HEK293T (cell line): ENCODE measurements at regions not wholly inside any gene's neighbourhood (a gene's known extent, or its start where the extent isn't known, plus 50 kb on each side); places are given as distances from the start of the nearest gene placed in this dataset.

Source experiments
- CTBP1 ChIP-seq: fragments of 450-650 bp; IDR thresholded peaks from 2 replicates; pipeline ENCODE4 v1.6.1; 2016; ENCODE audit warnings: borderline replicate concordance
- HDGF ChIP-seq: fragments of 450-650 bp; IDR thresholded peaks from 2 replicates; pipeline ENCODE4 v1.6.1; 2017; ENCODE audit warnings: antibody characterized with exemption, borderline replicate concordance

DNA sequence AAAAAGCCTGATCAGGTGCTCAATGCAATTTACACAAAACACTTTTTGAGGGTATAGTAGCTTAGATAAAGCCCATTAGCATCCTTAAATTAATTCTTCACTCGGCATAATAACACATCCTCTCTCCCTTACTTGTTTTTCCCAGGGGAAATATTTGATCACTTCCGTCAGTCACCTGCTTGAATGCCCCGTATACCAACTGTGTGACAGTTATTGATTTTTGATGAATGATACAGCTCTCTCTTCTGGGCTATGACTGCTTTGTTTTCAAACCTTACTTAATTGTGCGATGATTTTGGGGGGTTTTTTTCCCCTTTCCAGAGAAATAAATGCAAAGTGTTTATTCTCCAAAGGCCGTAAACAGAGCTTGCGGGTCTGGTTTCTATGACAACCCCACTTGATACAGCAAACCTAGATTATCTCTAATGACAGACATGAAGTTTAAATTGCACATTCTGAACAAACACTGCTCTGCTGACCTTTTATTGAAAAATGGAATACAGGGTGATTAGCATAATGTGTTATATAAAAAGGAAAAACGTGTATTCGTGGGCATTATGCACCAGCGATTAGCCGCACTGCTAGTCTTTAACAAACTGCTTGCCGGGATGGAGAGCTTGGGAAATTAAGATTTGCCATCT is 78.4 kb upstream of the NANOS1 start:
- TF ChIP-seq CTBP1 (no peak), HDGF (no peak)
